Stimulated activated CD4-positive, alpha-beta T cell treated with anti-CD3 and anti-CD28 coated beads, Interleukin-15, amount 100 ng/mL, for 48 hours (primary cell): ENCODE measurements at regions not wholly inside any gene's neighbourhood (a gene's known extent, or its start where the extent isn't known, plus 50 kb on each side); places are given as distances from the start of the nearest gene placed in this dataset.

Source experiments
- DNase-seq, 2 donors: peaks; one replicate each; pipeline ENCODE4 v3.0.0-alpha.2; 2020; ENCODE audit warnings: low read depth in 2 of 2

GRCh38 chr5:117943541-117943940, 1044.8 kb downstream of the DTWD2 start:
- DNase-seq: no peak

- DNase-seq: no peak
Observed at GRCh38 chr5:117942861-117943519, 1045.4 kb downstream of the DTWD2 start.

- DNase-seq: no peak
Observed at GRCh38 chr5:117893211-117893610, 1095.1 kb downstream of the DTWD2 start.

- no peak for DNase-seq
Observed at GRCh38 chr5:117892360-117892759, 1096.0 kb downstream of the DTWD2 start.

GRCh38 chr5:117889596-117889995, 1098.8 kb downstream of the DTWD2 start:
- no peak for DNase-seq

- no peak for DNase-seq
Observed at GRCh38 chr5:117888688-117889087, 1099.7 kb downstream of the DTWD2 start.

- DNase-seq: no peak
Observed at GRCh38 chr5:117881426-117882230, 1106.7 kb downstream of the DTWD2 start.

- DNase-seq: no peak
Observed at GRCh38 chr5:117880932-117881331, 1107.4 kb downstream of the DTWD2 start.

- DNase-seq: no peak
Observed at GRCh38 chr5:117877731-117878130, 1110.6 kb downstream of the DTWD2 start.

- no peak for DNase-seq
Observed at GRCh38 chr5:117872798-117873368, 1115.5 kb downstream of the DTWD2 start.

GRCh38 chr5:117869596-117869995, 1118.8 kb downstream of the DTWD2 start:
- no peak for DNase-seq

GRCh38 chr5:117863586-117864296, 1124.6 kb downstream of the DTWD2 start:
- no peak for DNase-seq

GRCh38 chr5:117860550-117860949, 1127.8 kb downstream of the DTWD2 start:
- DNase-seq: no peak

GRCh38 chr5:117859176-117859575, 1129.2 kb downstream of the DTWD2 start:
- DNase-seq: no peak

GRCh38 chr5:117856713-117857112, 1131.6 kb downstream of the DTWD2 start:
- no peak for DNase-seq

- no peak for DNase-seq
Observed at GRCh38 chr5:117837786-117838185, 1150.6 kb downstream of the DTWD2 start.

GRCh38 chr5:117833691-117834090, 1154.7 kb downstream of the DTWD2 start:
- DNase-seq: no peak

GRCh38 chr5:117829646-117830045, 1158.7 kb downstream of the DTWD2 start:
- no peak for DNase-seq

- DNase-seq: no peak
Observed at GRCh38 chr5:117813850-117814249, 1174.5 kb downstream of the DTWD2 start.

GRCh38 chr5:117812861-117813260, 1175.5 kb downstream of the DTWD2 start:
- DNase-seq: no peak

GRCh38 chr5:117809251-117809650, 1179.1 kb downstream of the DTWD2 start:
- DNase-seq: no peak

- no peak for DNase-seq
Observed at GRCh38 chr5:117805058-117805457, 1183.3 kb downstream of the DTWD2 start.
